Ishikawa (cell line): ENCODE measurements at regions not wholly inside any gene's neighbourhood (a gene's known extent, or its start where the extent isn't known, plus 50 kb on each side); places are given as distances from the start of the nearest gene placed in this dataset.

Experiments used
- CREB1 ChIP-seq: IDR thresholded peaks from 2 replicates; pipeline ENCODE4 v1.6.1; 2012; ENCODE audit warnings: low read depth
- EP300 ChIP-seq: IDR thresholded peaks from 2 replicates; pipeline ENCODE4 v1.6.1; 2012; ENCODE audit warnings: borderline replicate concordance
- MAX ChIP-seq: IDR thresholded peaks from 2 replicates; pipeline ENCODE4 v1.6.1; 2012
- RAD21 ChIP-seq: IDR thresholded peaks from 2 replicates; pipeline ENCODE4 v1.6.1; 2012; ENCODE audit warnings: low read depth
- REST ChIP-seq: IDR thresholded peaks from 2 replicates; pipeline ENCODE4 v1.6.1; 2012; ENCODE audit warnings: low read depth, mild to moderate bottlenecking
- TAF1 ChIP-seq: IDR thresholded peaks from 2 replicates; pipeline ENCODE4 v1.6.1; 2012; ENCODE audit warnings: low read depth, mild to moderate bottlenecking
- TCF12 ChIP-seq: IDR thresholded peaks from 2 replicates; pipeline ENCODE4 v1.6.1; 2012; ENCODE audit warnings: low read depth
- TEAD4 ChIP-seq: IDR thresholded peaks from 2 replicates; pipeline ENCODE4 v1.6.1; 2012
- USF1 ChIP-seq: IDR thresholded peaks from 2 replicates; pipeline ENCODE4 v1.6.1; 2012

- TF ChIP-seq REST, result no peak
- no peak for TF ChIP-seq TEAD4
- TF ChIP-seq RAD21, result no peak
- TF ChIP-seq USF1, result no peak
- TF ChIP-seq TCF12, result no peak
- TF ChIP-seq EP300, result no peak
- TF ChIP-seq TAF1, result no peak
- TF ChIP-seq CREB1, result no peak
- TF ChIP-seq MAX, result no peak
These were observed 158.8 kb downstream of the NDUFA10 start for GRCh38 chr2:239866350-239866749.
